GM12864 (cell line): ENCODE measurements at regions not wholly inside any gene's neighbourhood (a gene's known extent, or its start where the extent isn't known, plus 50 kb on each side); places are given as distances from the start of the nearest gene placed in this dataset.

Experiments used
- DNase-seq: peaks from one replicate; pipeline ENCODE4 v3.0.0-alpha.2; 2011; ENCODE audit warnings: low read depth
- H3K4me3 ChIP-seq: 2 replicates; pipeline ENCODE4 v1.5.1; 2011; ENCODE audit warnings: mild to moderate bottlenecking, low read depth, low read length, control low read depth
- CTCF ChIP-seq: IDR thresholded peaks from 2 replicates; pipeline ENCODE4 v1.5.1; 2011; ENCODE audit warnings: low read depth, mild to moderate bottlenecking, moderate library complexity, low read length, control low read depth, inconsistent platforms; ENCODE audit errors: missing control alignments

DNA sequence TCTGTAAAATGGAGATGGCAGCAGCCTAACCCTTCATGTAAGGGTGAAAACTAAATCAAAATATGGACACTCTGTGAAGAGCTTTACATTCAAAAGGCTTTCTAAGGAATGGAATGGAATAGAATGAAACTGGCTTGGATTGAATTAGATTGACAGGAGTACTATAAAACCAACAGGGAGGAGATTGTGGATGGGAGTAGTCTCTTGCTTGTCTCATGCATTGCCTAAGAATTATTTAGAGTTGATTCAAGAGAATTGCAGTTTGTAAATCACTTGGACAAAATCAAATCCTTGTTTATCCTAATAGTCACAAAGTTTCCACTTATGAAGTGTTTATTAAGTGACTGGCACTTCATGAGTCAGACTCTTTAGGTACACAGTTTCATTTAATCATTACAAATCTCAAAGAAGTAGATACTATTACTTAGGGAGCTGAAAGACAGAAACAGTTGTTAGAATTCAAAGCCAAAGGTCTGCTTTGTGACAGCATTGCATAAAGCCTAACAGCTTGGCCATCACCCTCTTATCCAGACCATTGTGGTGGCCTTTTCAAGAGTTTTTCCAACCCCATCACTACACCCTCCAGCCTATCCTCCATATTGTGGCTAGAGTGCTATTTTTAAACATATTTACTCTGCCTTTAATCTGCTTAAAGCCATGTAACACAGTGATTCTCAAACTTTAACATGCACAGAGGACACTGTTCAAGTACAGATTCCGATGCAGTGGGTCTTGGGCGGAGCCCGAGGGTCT, 91.9 kb upstream of the GHITM start:
- no peak overlapping the region for H3K4me3 ChIP-seq
- no peak for TF ChIP-seq CTCF
- DNase-seq: no peak

GRCh38 chr10:84049645-84050011, 89.7 kb upstream of the GHITM start:
- no peak for TF ChIP-seq CTCF
- DNase-seq: no peak
- no peak overlapping the region for H3K4me3 ChIP-seq

DNA sequence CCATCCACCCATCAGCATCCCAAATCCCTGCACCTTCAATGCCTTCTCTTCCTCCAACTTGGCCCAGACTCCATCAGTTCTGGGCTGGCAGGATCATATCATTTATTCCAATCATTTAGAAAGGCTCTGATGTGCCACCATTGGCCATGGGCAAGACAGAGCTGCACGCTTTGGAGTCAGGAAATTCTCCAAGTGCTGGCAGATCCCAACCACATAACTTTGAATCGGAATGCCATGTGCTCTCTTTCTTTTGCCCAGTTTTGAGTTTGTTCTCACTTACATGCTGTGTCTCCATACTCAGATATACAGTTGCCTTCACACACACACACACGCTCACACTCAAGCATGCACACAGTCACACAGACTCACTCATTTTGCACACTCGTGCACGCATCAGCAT, 85.7 kb upstream of the GHITM start:
- TF ChIP-seq CTCF: no peak
- H3K4me3 ChIP-seq: no peak overlapping the region
- no peak for DNase-seq

- H3K4me3 ChIP-seq: no peak overlapping the region
- DNase-seq: no peak
- peak; percentile 26 for TF ChIP-seq CTCF
These were observed 84.6 kb upstream of the GHITM start for GRCh38 chr10:84054743-84055142.

DNA sequence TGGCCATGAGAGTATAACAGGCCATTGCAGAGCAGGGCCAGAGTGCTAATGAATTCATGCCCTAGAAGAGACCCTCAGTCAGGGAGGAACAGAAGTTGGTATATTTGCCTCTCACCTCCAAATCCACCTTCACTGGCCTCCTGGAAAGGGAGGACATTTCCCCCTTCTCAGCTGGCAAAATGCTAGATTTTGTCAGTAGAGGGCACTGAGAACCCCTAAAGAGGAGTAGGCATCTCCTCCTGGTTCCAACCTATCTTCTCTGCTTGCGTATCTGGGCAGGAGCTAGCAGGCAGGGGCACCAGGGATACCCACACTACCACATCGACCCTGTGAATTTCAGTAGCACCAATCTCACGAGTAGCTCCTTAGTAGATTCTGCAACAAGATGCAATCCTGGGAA, 79.8 kb upstream of the GHITM start:
- no peak overlapping the region for H3K4me3 ChIP-seq
- peak; percentile 18 for TF ChIP-seq CTCF
- no peak for DNase-seq

DNA sequence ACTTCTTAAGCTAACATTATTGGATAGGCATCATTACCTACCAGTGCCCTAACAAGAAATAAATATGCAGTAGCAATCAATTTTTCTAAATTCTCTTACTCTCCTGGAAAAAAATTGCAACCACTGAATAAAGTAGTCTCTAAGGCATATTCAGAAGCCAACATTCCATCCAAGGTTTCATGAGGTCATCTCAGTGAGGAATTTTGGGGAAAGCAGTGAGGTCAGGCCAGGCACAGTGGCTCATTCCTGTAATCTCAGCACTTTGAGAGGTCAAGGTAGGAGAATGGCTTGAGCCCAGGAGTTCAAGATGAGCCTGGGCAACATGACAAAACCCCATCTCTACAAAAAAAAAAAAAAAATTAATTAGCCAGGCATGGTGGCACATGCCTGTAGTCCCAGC, 75.9 kb upstream of the GHITM start:
- no peak for TF ChIP-seq CTCF
- no peak for DNase-seq
- no peak overlapping the region for H3K4me3 ChIP-seq
